GM19455 (cell line): ENCODE measurements at regions not wholly inside any gene's neighbourhood (a gene's known extent, or its start where the extent isn't known, plus 50 kb on each side); places are given as distances from the start of the nearest gene placed in this dataset.
"Not testable (repeated sequence)": the region's sequence is repeated elsewhere in the genome, so short reads cannot be mapped to it uniquely, and the experiment has no call there.

Experiments
- ATAC-seq: cut with Tn5 transposase; IDR thresholded peaks from one replicate; pipeline ENCODE4 v1.9.1; 2021; ENCODE audit not compliant: unreplicated experiment

- not testable (repeated sequence) for ATAC-seq
Observed at GRCh38 chr13:58958097-58958496, 1205.6 kb downstream of the DIAPH3 start.

- ATAC-seq, result no peak
Observed at GRCh38 chr13:58960888-58961287, 1202.8 kb downstream of the DIAPH3 start.

GRCh38 chr13:58963321-58963720, 1200.4 kb downstream of the DIAPH3 start:
- no peak for ATAC-seq

- no peak for ATAC-seq
Observed at GRCh38 chr13:58964048-58964447, 1199.7 kb downstream of the DIAPH3 start.

GRCh38 chr13:58977085-58977484, 1186.6 kb downstream of the DIAPH3 start:
- no peak for ATAC-seq

GRCh38 chr13:58978331-58978730, 1185.4 kb downstream of the DIAPH3 start:
- ATAC-seq, result no peak

- no peak for ATAC-seq
Observed at GRCh38 chr13:58979851-58980250, 1183.9 kb downstream of the DIAPH3 start.

- no peak for ATAC-seq
Observed at GRCh38 chr13:58985845-58986244, 1177.9 kb downstream of the DIAPH3 start.

GRCh38 chr13:58989556-58989955, 1174.2 kb downstream of the DIAPH3 start:
- ATAC-seq, result no peak

GRCh38 chr13:58991826-58992477, 1171.8 kb downstream of the DIAPH3 start:
- no peak for ATAC-seq

GRCh38 chr13:58992478-58993042, 1171.2 kb downstream of the DIAPH3 start:
- no peak for ATAC-seq

- ATAC-seq, result no peak
Observed at GRCh38 chr13:58994077-58994476, 1169.7 kb downstream of the DIAPH3 start.

GRCh38 chr13:58994777-58995176, 1169.0 kb downstream of the DIAPH3 start:
- no peak for ATAC-seq

- no peak for ATAC-seq
Observed at GRCh38 chr13:58998716-58999115, 1165.0 kb downstream of the DIAPH3 start.

- no peak for ATAC-seq
Observed at GRCh38 chr13:58999851-59000250, 1163.9 kb downstream of the DIAPH3 start.

- ATAC-seq, result no peak
Observed at GRCh38 chr13:59000770-59001169, 1163.0 kb downstream of the DIAPH3 start.

GRCh38 chr13:59012731-59013130, 1151.0 kb downstream of the DIAPH3 start:
- ATAC-seq, result no peak

GRCh38 chr13:59016250-59016649, 1147.5 kb downstream of the DIAPH3 start:
- no peak for ATAC-seq

- ATAC-seq, result no peak
Observed at GRCh38 chr13:59024434-59024833, 1139.3 kb downstream of the DIAPH3 start.

- no peak for ATAC-seq
Observed at GRCh38 chr13:59034198-59034597, 1129.5 kb downstream of the DIAPH3 start.

GRCh38 chr13:59038824-59039223, 1124.9 kb downstream of the DIAPH3 start:
- no peak for ATAC-seq

GRCh38 chr13:59043016-59043415, 1120.7 kb downstream of the DIAPH3 start:
- no peak for ATAC-seq

GRCh38 chr13:59047546-59047945, 1116.2 kb downstream of the DIAPH3 start:
- no peak for ATAC-seq
